ENCODE measurements at regions not wholly inside any gene's neighbourhood (a gene's known extent, or its start where the extent isn't known, plus 50 kb on each side); places are given as distances from the start of the nearest gene placed in this dataset.

GRCh38 chr1:38291336-38291735, 244.7 kb upstream of the POU3F1 start:
- H3K36me3 ChIP-seq (ENCODE audit: control insufficient read depth in 1 of 2, insufficient read depth in 2 of 2, low read length in 1 of 2) = no peaks in the 10 kb centered on the region
- no peak overlapping the region for H3K27ac ChIP-seq (ENCODE audit: low read depth in 1 of 2, low read length in 2 of 2)
- no peaks in the 10 kb centered on the region for H3K9me3 ChIP-seq (ENCODE audit: control insufficient read depth, low read length)
- DNase-seq = no peak
- no peaks in the 10 kb centered on the region for H3K27me3 ChIP-seq (ENCODE audit: control insufficient read depth in 1 of 2, insufficient read depth in 2 of 2, low read length in 1 of 2)
- no peak for ATAC-seq (ENCODE audit: low FRiP score)
- intact Hi-C loops (cut with DNase I) = no loop called here
- 40 to 43% methylated on average over 3 of the region's 3 CpGs for WGBS, 2 donors
- no peaks in the 10 kb centered on the region for H3K4me1 ChIP-seq (ENCODE audit: control insufficient read depth in 1 of 2, insufficient read depth in 2 of 2, low read length in 2 of 2)
- H3K4me3 ChIP-seq (ENCODE audit: low read length in 2 of 2) = no peak overlapping the region

DNA sequence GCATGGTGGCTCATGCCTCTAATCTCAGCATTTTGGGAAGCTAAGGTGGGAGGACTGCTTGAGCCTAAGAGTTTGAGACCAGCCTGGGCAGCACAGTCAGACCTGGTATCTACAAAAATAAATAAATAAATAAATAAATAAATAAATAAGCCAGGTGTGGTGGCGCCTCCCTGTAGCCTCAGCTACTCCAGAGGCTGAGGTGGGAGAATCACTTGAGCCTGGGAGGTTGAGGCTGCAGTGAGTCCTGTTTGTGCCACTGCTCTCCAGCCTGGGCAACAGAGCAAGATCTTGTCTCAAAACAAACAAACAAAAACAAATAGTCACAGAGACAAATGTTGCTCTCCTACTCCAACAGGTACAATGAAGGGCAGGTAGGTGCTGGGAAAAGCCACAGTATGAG, 242.4 kb upstream of the POU3F1 start:
- H3K4me3 ChIP-seq (ENCODE audit: low read length in 2 of 2) = no peak overlapping the region
- WGBS, 2 donors = 90 to 94% methylated on average over 1 of the region's 1 CpG
- ATAC-seq (ENCODE audit: low FRiP score) (no peak), DNase-seq (no peak)
- H3K27me3 ChIP-seq (ENCODE audit: control insufficient read depth in 1 of 2, insufficient read depth in 2 of 2, low read length in 1 of 2) = no peaks in the 10 kb centered on the region
- no peaks in the 10 kb centered on the region for H3K4me1 ChIP-seq (ENCODE audit: control insufficient read depth in 1 of 2, insufficient read depth in 2 of 2, low read length in 2 of 2)
- no peaks in the 10 kb centered on the region for H3K9me3 ChIP-seq (ENCODE audit: control insufficient read depth, low read length)
- H3K36me3 ChIP-seq (ENCODE audit: control insufficient read depth in 1 of 2, insufficient read depth in 2 of 2, low read length in 1 of 2) = no peaks in the 10 kb centered on the region
- no peak overlapping the region for H3K27ac ChIP-seq (ENCODE audit: low read depth in 1 of 2, low read length in 2 of 2)
- intact Hi-C loops (cut with DNase I) = no loop called here

- Histone ChIP-seq H3K4me3 (ENCODE audit: low read length in 2 of 2) (no peak overlapping the region), H3K27ac (ENCODE audit: low read depth in 1 of 2, low read length in 2 of 2) (no peak overlapping the region), H3K36me3 (ENCODE audit: control insufficient read depth in 1 of 2, insufficient read depth in 2 of 2, low read length in 1 of 2) (no peaks in the 10 kb centered on the region), H3K9me3 (ENCODE audit: control insufficient read depth, low read length) (no peaks in the 10 kb centered on the region), H3K27me3 (ENCODE audit: control insufficient read depth in 1 of 2, insufficient read depth in 2 of 2, low read length in 1 of 2) (no peaks in the 10 kb centered on the region), H3K4me1 (ENCODE audit: control insufficient read depth in 1 of 2, insufficient read depth in 2 of 2, low read length in 2 of 2) (no peaks in the 10 kb centered on the region)
- intact Hi-C loops (cut with DNase I) = no loop called here
- 40 to 50% methylated on average over 3 of the region's 3 CpGs for WGBS, 2 donors
- DNase-seq (no peak), ATAC-seq (ENCODE audit: low FRiP score) (no peak)
These were observed 241.0 kb upstream of the POU3F1 start for GRCh38 chr1:38287547-38287946.

DNA sequence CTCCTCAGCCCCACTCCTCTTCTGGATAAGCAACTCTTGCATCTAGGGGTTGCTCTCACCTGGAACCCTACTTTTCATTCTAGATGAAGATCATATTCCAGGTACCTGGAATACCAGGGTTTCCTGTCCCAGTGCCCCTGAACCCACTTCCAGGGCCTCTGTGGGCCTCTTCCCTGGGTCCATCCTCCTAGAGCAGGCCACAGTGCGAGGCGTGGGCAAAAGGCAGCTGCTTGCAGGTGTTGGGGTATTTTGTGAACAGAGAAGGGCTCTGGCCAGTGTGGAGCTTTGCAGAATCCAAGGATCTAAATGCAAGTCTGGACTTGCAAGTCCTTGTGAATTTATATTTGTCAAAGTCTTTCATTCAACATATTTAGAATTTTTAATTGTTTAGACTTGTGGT, 240.4 kb upstream of the POU3F1 start:
- DNase-seq (no peak), ATAC-seq (ENCODE audit: low FRiP score) (no peak)
- intact Hi-C loops (cut with DNase I) = no loop called here
- Histone ChIP-seq H3K9me3 (ENCODE audit: control insufficient read depth, low read length) (no peaks in the 10 kb centered on the region), H3K27me3 (ENCODE audit: control insufficient read depth in 1 of 2, insufficient read depth in 2 of 2, low read length in 1 of 2) (no peaks in the 10 kb centered on the region), H3K27ac (ENCODE audit: low read depth in 1 of 2, low read length in 2 of 2) (no peak overlapping the region), H3K4me1 (ENCODE audit: control insufficient read depth in 1 of 2, insufficient read depth in 2 of 2, low read length in 2 of 2) (no peaks in the 10 kb centered on the region), H3K36me3 (ENCODE audit: control insufficient read depth in 1 of 2, insufficient read depth in 2 of 2, low read length in 1 of 2) (no peaks in the 10 kb centered on the region), H3K4me3 (ENCODE audit: low read length in 2 of 2) (no peak overlapping the region)
- WGBS, 2 donors = 92 to 100% methylated on average over 2 of the region's 2 CpGs

GRCh38 chr1:38285807-38286530, 239.4 kb upstream of the POU3F1 start:
- no peak for DNase-seq
- no peak for ATAC-seq (ENCODE audit: low FRiP score)
- intact Hi-C loops (cut with DNase I) = no loop called here

DNA sequence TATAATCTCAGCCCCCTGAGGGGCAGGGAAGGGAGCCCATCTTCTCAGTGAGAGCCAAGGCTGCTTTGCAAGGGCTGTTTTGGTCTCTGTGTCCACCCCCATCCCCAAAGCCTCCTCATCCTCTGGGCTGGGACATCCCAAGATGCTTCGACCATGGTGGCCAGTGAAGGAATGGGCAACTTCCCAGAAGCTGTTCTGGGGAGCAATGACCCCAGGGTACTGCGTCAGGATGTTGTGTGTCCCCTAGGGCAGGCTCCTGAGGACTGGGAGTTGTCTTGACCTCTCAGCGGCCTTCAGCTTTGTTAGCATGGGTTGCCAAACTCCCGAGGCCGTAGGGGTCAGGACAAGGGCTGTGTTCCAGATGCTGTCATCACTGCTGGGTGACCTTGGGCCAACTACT, 238.4 kb upstream of the POU3F1 start:
- Histone ChIP-seq H3K4me3 (ENCODE audit: low read length in 2 of 2) (no peak overlapping the region), H3K27me3 (ENCODE audit: control insufficient read depth in 1 of 2, insufficient read depth in 2 of 2, low read length in 1 of 2) (no peaks in the 10 kb centered on the region), H3K27ac (ENCODE audit: low read depth in 1 of 2, low read length in 2 of 2) (no peak overlapping the region), H3K36me3 (ENCODE audit: control insufficient read depth in 1 of 2, insufficient read depth in 2 of 2, low read length in 1 of 2) (no peaks in the 10 kb centered on the region), H3K4me1 (ENCODE audit: control insufficient read depth in 1 of 2, insufficient read depth in 2 of 2, low read length in 2 of 2) (no peaks in the 10 kb centered on the region), H3K9me3 (ENCODE audit: control insufficient read depth, low read length) (no peaks in the 10 kb centered on the region)
- 38 to 53% methylated on average over 5 of the region's 5 CpGs for WGBS, 2 donors
- intact Hi-C loops (cut with DNase I) = no loop called here
- DNase-seq = no peak
- ATAC-seq (ENCODE audit: low FRiP score) = no peak

More at GRCh38 chr1:38285807-38286530, 239.4 kb upstream of the POU3F1 start:
- Histone ChIP-seq H3K27me3 (ENCODE audit: control insufficient read depth in 1 of 2, insufficient read depth in 2 of 2, low read length in 1 of 2) (no peaks in the 10 kb centered on the region), H3K4me3 (ENCODE audit: low read length in 2 of 2) (no peak overlapping the region), H3K36me3 (ENCODE audit: control insufficient read depth in 1 of 2, insufficient read depth in 2 of 2, low read length in 1 of 2) (no peaks in the 10 kb centered on the region), H3K9me3 (ENCODE audit: control insufficient read depth, low read length) (no peaks in the 10 kb centered on the region), H3K4me1 (ENCODE audit: control insufficient read depth in 1 of 2, insufficient read depth in 2 of 2, low read length in 2 of 2) (no peaks in the 10 kb centered on the region), H3K27ac (ENCODE audit: low read depth in 1 of 2, low read length in 2 of 2) (no peak overlapping the region)
- WGBS, 2 donors = 46 to 48% methylated on average over 12 of the region's 12 CpGs

GRCh38 chr1:38283696-38284470, 237.3 kb upstream of the POU3F1 start:
- Histone ChIP-seq H3K27me3 (ENCODE audit: control insufficient read depth in 1 of 2, insufficient read depth in 2 of 2, low read length in 1 of 2) (no peaks in the 10 kb centered on the region), H3K4me3 (ENCODE audit: low read length in 2 of 2) (no peak overlapping the region), H3K4me1 (ENCODE audit: control insufficient read depth in 1 of 2, insufficient read depth in 2 of 2, low read length in 2 of 2) (no peaks in the 10 kb centered on the region), H3K9me3 (ENCODE audit: control insufficient read depth, low read length) (peaks cover 2% of the 10 kb centered on the region), H3K27ac (ENCODE audit: low read depth in 1 of 2, low read length in 2 of 2) (no peak overlapping the region), H3K36me3 (ENCODE audit: control insufficient read depth in 1 of 2, insufficient read depth in 2 of 2, low read length in 1 of 2) (no peaks in the 10 kb centered on the region)
- WGBS, 2 donors = 38 to 41% methylated on average over 14 of the region's 14 CpGs
- DNase-seq (no peak), ATAC-seq (ENCODE audit: low FRiP score) (no peak)
- intact Hi-C loops (cut with DNase I) = no loop called here

- Histone ChIP-seq H3K36me3 (ENCODE audit: control insufficient read depth in 1 of 2, insufficient read depth in 2 of 2, low read length in 1 of 2) (no peaks in the 10 kb centered on the region), H3K4me1 (ENCODE audit: control insufficient read depth in 1 of 2, insufficient read depth in 2 of 2, low read length in 2 of 2) (no peaks in the 10 kb centered on the region), H3K9me3 (ENCODE audit: control insufficient read depth, low read length) (peaks cover 3% of the 10 kb centered on the region), H3K27ac (ENCODE audit: low read depth in 1 of 2, low read length in 2 of 2) (no peak overlapping the region), H3K4me3 (ENCODE audit: low read length in 2 of 2) (no peak overlapping the region), H3K27me3 (ENCODE audit: control insufficient read depth in 1 of 2, insufficient read depth in 2 of 2, low read length in 1 of 2) (no peaks in the 10 kb centered on the region)
- intact Hi-C loops (cut with DNase I) = no loop called here
- DNase-seq (no peak), ATAC-seq (ENCODE audit: low FRiP score) (no peak)
These were observed 232.6 kb upstream of the POU3F1 start for GRCh38 chr1:38279148-38279547.

DNA sequence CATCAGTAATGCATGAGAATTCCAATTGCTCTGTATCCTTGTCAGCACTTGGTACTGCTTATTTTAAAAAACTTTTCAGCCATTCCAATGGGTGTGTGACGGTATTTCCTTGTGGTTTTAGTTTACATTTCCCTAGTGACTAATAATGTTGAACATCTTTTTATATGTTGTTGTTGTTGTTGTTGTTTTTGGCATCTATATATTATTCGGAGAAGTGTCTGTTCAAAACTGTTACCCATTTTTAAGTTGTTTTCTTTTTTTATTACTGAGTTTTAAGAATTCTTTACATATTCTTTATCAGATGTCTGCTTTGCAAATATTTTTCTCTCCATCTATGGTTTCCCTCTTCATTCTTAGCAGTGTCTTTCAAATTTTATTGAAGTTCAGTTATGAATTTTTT, 231.1 kb upstream of the POU3F1 start:
- 84 to 87% methylated on average over 2 of the region's 2 CpGs for WGBS, 2 donors
- H3K9me3 ChIP-seq (ENCODE audit: control insufficient read depth, low read length) = peaks cover 3% of the 10 kb centered on the region

More for the DNA sequence above, 231.1 kb upstream of the POU3F1 start:
- H3K27ac ChIP-seq (ENCODE audit: low read depth in 1 of 2, low read length in 2 of 2) = no peak overlapping the region
- no peaks in the 10 kb centered on the region for H3K27me3 ChIP-seq (ENCODE audit: control insufficient read depth in 1 of 2, insufficient read depth in 2 of 2, low read length in 1 of 2)
- intact Hi-C loops (cut with DNase I) = no loop called here
- no peaks in the 10 kb centered on the region for H3K36me3 ChIP-seq (ENCODE audit: control insufficient read depth in 1 of 2, insufficient read depth in 2 of 2, low read length in 1 of 2)
- ATAC-seq (ENCODE audit: low FRiP score) = no peak
- H3K4me3 ChIP-seq (ENCODE audit: low read length in 2 of 2) = no peak overlapping the region
- no peak for DNase-seq
- no peaks in the 10 kb centered on the region for H3K4me1 ChIP-seq (ENCODE audit: control insufficient read depth in 1 of 2, insufficient read depth in 2 of 2, low read length in 2 of 2)

All from aorta (tissue), 5 donors.